ENCODE measurements at regions not wholly inside any gene's neighbourhood (a gene's known extent, or its start where the extent isn't known, plus 50 kb on each side); places are given as distances from the start of the nearest gene placed in this dataset.

GRCh38 chr13:42424182-42424581 lies 149.8 kb upstream of the TNFSF11 start:
- TF ChIP-seq CTCF (IDR thresholded peaks at IDR 0.05; ENCODE audit: poor library complexity, severe bottlenecking) (no peak), EP300 (conservative IDR thresholded peaks at IDR 0.05; ENCODE audit: poor library complexity, severe bottlenecking) (no peak)

Measured in neural cell (in vitro differentiated cells).